ENCODE measurements at regions not wholly inside any gene's neighbourhood (a gene's known extent, or its start where the extent isn't known, plus 50 kb on each side); places are given as distances from the start of the nearest gene placed in this dataset.

DNA sequence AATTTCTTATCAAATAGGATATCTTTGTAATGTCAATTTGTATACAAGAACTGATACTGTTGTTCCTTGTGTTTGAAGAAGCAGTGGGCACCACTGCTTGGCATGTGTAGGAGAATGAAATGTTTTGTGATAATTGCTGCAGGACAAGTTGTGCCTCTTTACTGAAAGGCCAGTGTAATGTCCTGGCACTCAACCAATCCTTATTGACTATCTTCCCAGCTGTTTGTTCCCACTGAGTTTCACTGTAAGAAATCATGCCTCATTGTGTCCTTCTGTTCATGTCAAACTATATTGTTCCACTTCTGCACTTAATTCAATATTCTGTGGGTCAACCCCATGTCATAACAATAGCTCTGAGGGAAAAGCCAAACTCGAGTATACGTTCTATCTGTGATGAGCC, 136.1 kb upstream of the FAM83B start:
- TF ChIP-seq, protein P1, sequence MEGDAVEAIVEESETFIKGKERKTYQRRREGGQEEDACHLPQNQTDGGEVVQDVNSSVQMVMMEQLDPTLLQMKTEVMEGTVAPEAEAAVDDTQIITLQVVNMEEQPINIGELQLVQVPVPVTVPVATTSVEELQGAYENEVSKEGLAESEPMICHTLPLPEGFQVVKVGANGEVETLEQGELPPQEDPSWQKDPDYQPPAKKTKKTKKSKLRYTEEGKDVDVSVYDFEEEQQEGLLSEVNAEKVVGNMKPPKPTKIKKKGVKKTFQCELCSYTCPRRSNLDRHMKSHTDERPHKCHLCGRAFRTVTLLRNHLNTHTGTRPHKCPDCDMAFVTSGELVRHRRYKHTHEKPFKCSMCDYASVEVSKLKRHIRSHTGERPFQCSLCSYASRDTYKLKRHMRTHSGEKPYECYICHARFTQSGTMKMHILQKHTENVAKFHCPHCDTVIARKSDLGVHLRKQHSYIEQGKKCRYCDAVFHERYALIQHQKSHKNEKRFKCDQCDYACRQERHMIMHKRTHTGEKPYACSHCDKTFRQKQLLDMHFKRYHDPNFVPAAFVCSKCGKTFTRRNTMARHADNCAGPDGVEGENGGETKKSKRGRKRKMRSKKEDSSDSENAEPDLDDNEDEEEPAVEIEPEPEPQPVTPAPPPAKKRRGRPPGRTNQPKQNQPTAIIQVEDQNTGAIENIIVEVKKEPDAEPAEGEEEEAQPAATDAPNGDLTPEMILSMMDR (IDR thresholded peaks at IDR 0.05), result no peak
- TF ChIP-seq POLR2AphosphoS5 (IDR thresholded peaks at IDR 0.05; ENCODE audit: insufficient read depth in 1 of 2, low read depth in 1 of 2) (no peak), POLR2A (IDR thresholded peaks at IDR 0.05) (no peak)

All from vagina (tissue), 2 donors.